ENCODE measurements at regions not wholly inside any gene's neighbourhood (a gene's known extent, or its start where the extent isn't known, plus 50 kb on each side); places are given as distances from the start of the nearest gene placed in this dataset.
"Not testable (repeated sequence)": the region's sequence is repeated elsewhere in the genome, so short reads cannot be mapped to it uniquely, and the experiment has no call there.

DNA sequence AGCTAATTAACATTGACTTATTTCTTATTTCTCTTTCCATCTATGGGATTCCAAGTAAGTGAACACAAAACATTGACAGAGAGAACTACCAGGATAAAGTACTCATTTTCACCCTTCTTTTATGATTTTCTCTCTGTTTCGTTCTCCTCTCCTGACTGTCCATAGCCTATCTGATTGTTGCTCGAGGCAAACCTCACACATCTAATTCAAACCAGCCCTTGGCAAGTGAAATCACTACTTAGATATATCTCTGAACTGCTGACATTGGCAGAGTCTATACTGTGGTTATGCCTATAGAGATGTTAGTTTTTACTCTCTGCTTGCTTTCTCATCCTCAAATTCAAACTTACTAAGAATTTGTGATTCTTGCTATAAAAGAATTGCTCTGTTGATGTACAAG is 248.8 kb downstream of the ISL1 start:
- Mint-ChIP-seq H3K9me3 (peaks cover 4% of the 10 kb centered on the region), H3K4me1 (no peaks in the 10 kb centered on the region), H3K36me3 (no peaks in the 10 kb centered on the region), H3K27ac (no peak overlapping the region), H3K4me3 (no peak overlapping the region), H3K27me3 (ENCODE audit: insufficient read depth, low read depth) (peaks cover 2% of the 10 kb centered on the region)
- Histone ChIP-seq H3K9ac (no peak overlapping the region), H3F3A (ENCODE audit: low read depth) (no peaks in the 10 kb centered on the region), H3K27ac (no peak overlapping the region), H4K20me1 (ENCODE audit: low read depth) (no peaks in the 10 kb centered on the region), H3K4me3 (no peak overlapping the region), H3K9me3 (ENCODE audit: low read depth) (no peaks in the 10 kb centered on the region), H3K27me3 (no peaks in the 10 kb centered on the region), H3K79me2 (ENCODE audit: low read depth) (no peaks in the 10 kb centered on the region), H3K4me1 (peaks cover 11% of the 10 kb centered on the region), H3K36me3 (no peaks in the 10 kb centered on the region), H2AFZ (replicated peaks) (no peak overlapping the region), H3K4me2 (no peak overlapping the region)
- no peak for DNase-seq (ENCODE audit: low spot score)
- TF ChIP-seq CTCF (IDR thresholded peaks at IDR 0.05) (no peak), EZH2phosphoT487 (IDR thresholded peaks at IDR 0.05) (no peak), EZH2 (IDR thresholded peaks at IDR 0.05) (no peak)

- no peak overlapping the region for H3K27ac ChIP-seq
- TF ChIP-seq EZH2phosphoT487 (IDR thresholded peaks at IDR 0.05) (no peak), EZH2 (IDR thresholded peaks at IDR 0.05) (no peak), CTCF (IDR thresholded peaks at IDR 0.05) (no peak)
- H3K4me3 ChIP-seq = no peak overlapping the region
- H3K27me3 Mint-ChIP-seq (ENCODE audit: insufficient read depth, low read depth) = peaks cover 2% of the 10 kb centered on the region
- H3K27me3 ChIP-seq = no peaks in the 10 kb centered on the region
- H4K20me1 ChIP-seq (ENCODE audit: low read depth) = no peaks in the 10 kb centered on the region
- no peak overlapping the region for H3K27ac Mint-ChIP-seq
- H3K4me2 ChIP-seq = no peak overlapping the region
- H3K9ac ChIP-seq = no peak overlapping the region
- no peaks in the 10 kb centered on the region for H3K4me1 Mint-ChIP-seq
- peaks cover 5% of the 10 kb centered on the region for H3K9me3 Mint-ChIP-seq
- DNase-seq (ENCODE audit: low spot score) = no peak
- no peaks in the 10 kb centered on the region for H3F3A ChIP-seq (ENCODE audit: low read depth)
- H3K36me3 ChIP-seq = no peaks in the 10 kb centered on the region
- H3K9me3 ChIP-seq (ENCODE audit: low read depth) = no peaks in the 10 kb centered on the region
- H3K4me3 Mint-ChIP-seq = no peak overlapping the region
- peak overlapping the region; percentile 24 for H2AFZ ChIP-seq (replicated peaks)
- H3K36me3 Mint-ChIP-seq = no peaks in the 10 kb centered on the region
- H3K79me2 ChIP-seq (ENCODE audit: low read depth) = no peaks in the 10 kb centered on the region
- peaks cover 11% of the 10 kb centered on the region for H3K4me1 ChIP-seq
Observed at GRCh38 chr5:51632793-51633192, 249.5 kb downstream of the ISL1 start.

DNA sequence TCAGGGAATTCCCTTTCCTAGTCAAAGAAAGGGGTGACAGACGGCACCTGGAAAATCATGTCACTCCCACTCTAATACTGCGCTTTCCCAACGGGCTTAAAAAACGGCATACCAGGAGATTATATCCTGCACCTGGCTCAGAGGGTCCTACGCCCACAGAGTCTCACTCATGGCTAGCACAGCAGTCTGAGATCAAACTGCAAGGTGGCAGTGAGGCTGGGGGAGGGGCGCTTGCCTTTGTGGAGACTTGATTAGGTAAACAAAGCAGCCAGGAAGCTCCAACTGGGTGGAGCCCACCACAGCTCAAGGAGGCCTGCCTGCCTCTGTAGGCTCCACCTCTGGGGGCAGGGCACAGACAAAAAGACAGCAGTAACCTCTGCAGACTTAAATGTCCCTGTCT is 253.7 kb downstream of the ISL1 start:
- H3K4me1 Mint-ChIP-seq; H4K20me1 ChIP-seq (ENCODE audit: low read depth); H3K9ac ChIP-seq; H2AFZ ChIP-seq (replicated peaks); H3K4me2 ChIP-seq; H3K4me3 ChIP-seq; H3K36me3 Mint-ChIP-seq; H3K4me3 Mint-ChIP-seq; H3K27ac ChIP-seq; H3F3A ChIP-seq (ENCODE audit: low read depth); H3K27me3 ChIP-seq; H3K79me2 ChIP-seq (ENCODE audit: low read depth); H3K36me3 ChIP-seq; H3K27ac Mint-ChIP-seq; H3K27me3 Mint-ChIP-seq (ENCODE audit: insufficient read depth, low read depth); H3K9me3 ChIP-seq (ENCODE audit: low read depth): not testable (repeated sequence)
- peaks cover 11% of the 10 kb centered on the region for H3K9me3 Mint-ChIP-seq
- H3K4me1 ChIP-seq = peaks cover 11% of the 10 kb centered on the region
- peak; percentile 17 for DNase-seq (ENCODE audit: low spot score)

GRCh38 chr5:51644976-51645375 is 261.7 kb downstream of the ISL1 start:
- Mint-ChIP-seq H3K27me3 (ENCODE audit: insufficient read depth, low read depth) (no peaks in the 10 kb centered on the region), H3K4me3 (no peak overlapping the region), H3K27ac (no peak overlapping the region), H3K36me3 (no peaks in the 10 kb centered on the region), H3K9me3 (peaks cover 2% of the 10 kb centered on the region), H3K4me1 (no peaks in the 10 kb centered on the region)
- no peaks in the 10 kb centered on the region for H3K36me3 ChIP-seq
- no peaks in the 10 kb centered on the region for H3K4me1 ChIP-seq
- no peak overlapping the region for H3K27ac ChIP-seq
- H3K4me2 ChIP-seq = no peak overlapping the region
- no peaks in the 10 kb centered on the region for H3F3A ChIP-seq (ENCODE audit: low read depth)
- no peak overlapping the region for H3K9ac ChIP-seq
- no peaks in the 10 kb centered on the region for H4K20me1 ChIP-seq (ENCODE audit: low read depth)
- no peaks in the 10 kb centered on the region for H3K79me2 ChIP-seq (ENCODE audit: low read depth)
- no peak for DNase-seq (ENCODE audit: low spot score)
- TF ChIP-seq EZH2 (IDR thresholded peaks at IDR 0.05) (no peak), EZH2phosphoT487 (IDR thresholded peaks at IDR 0.05) (no peak), CTCF (IDR thresholded peaks at IDR 0.05) (no peak)
- no peak overlapping the region for H3K4me3 ChIP-seq
- no peaks in the 10 kb centered on the region for H3K9me3 ChIP-seq (ENCODE audit: low read depth)
- H3K27me3 ChIP-seq = no peaks in the 10 kb centered on the region
- no peak overlapping the region for H2AFZ ChIP-seq (replicated peaks)
